Natural killer cell (primary cell): ENCODE measurements at regions not wholly inside any gene's neighbourhood (a gene's known extent, or its start where the extent isn't known, plus 50 kb on each side); places are given as distances from the start of the nearest gene placed in this dataset.

ENCODE experiments used
- ATAC-seq, 3 donors: fragments of 150-1000 bp in 2 of 3; fragments of 200-7000 bp in 1 of 3; cut with Tn5 transposase; 1 replicate in 1 of 3; 2 replicates in 2 of 3; pipeline ENCODE4 v1.10.0; 2021; ENCODE audit warnings: mild to moderate bottlenecking in 2 of 3, moderate library complexity in 2 of 3
- DNase-seq, 2 donors: peaks; one replicate each; pipeline versions ENCODE4 v3.0.0 to v3.0.0-alpha.2; 2013 to 2021; ENCODE audit warnings: mixed read lengths in 1 of 2
- H3K27ac ChIP-seq: one replicate; pipeline ENCODE4 v1.5.1; 2013; ENCODE audit warnings: mild to moderate bottlenecking, low read length
- H3K27me3 ChIP-seq: one replicate; pipeline ENCODE4 v1.6.1; 2013; ENCODE audit warnings: low read length; ENCODE audit not compliant: control insufficient read depth, insufficient read depth
- H3K36me3 ChIP-seq: one replicate; pipeline ENCODE4 v1.6.1; 2013; ENCODE audit warnings: low read length; ENCODE audit not compliant: control insufficient read depth, insufficient read depth
- H3K4me1 ChIP-seq: one replicate; pipeline ENCODE4 v1.6.1; 2013; ENCODE audit warnings: low read length; ENCODE audit not compliant: control insufficient read depth, insufficient read depth
- H3K4me3 ChIP-seq: one replicate; pipeline ENCODE4 v1.5.1; 2013; ENCODE audit warnings: low read length
- H3K9me3 ChIP-seq: one replicate; pipeline ENCODE4 v1.6.1; 2013; ENCODE audit warnings: low read length; ENCODE audit not compliant: control insufficient read depth, insufficient read depth
- H3K27ac Mint-ChIP-seq, 2 donors: one replicate each; pipeline ENCODE4 v1.8.0; 2022; ENCODE audit warnings: mild to moderate bottlenecking in 2 of 2, mixed read lengths in 2 of 2, moderate library complexity in 1 of 2
- H3K27me3 Mint-ChIP-seq, 2 donors: one replicate each; pipeline ENCODE4 v1.8.0; 2022; ENCODE audit warnings: low read depth in 2 of 2, mixed read lengths in 2 of 2
- H3K36me3 Mint-ChIP-seq: one replicate; pipeline ENCODE4 v1.8.0; 2022; ENCODE audit warnings: mixed read lengths
- H3K4me1 Mint-ChIP-seq, 2 donors: one replicate each; pipeline ENCODE4 v1.8.0; 2022; ENCODE audit warnings: mixed read lengths in 2 of 2
- H3K4me3 Mint-ChIP-seq: one replicate; pipeline ENCODE4 v1.8.0; 2022; ENCODE audit warnings: mild to moderate bottlenecking, moderate library complexity, mixed read lengths
- H3K9me3 Mint-ChIP-seq, 2 donors: one replicate each; pipeline ENCODE4 v1.8.0; 2022; ENCODE audit warnings: mixed read lengths in 2 of 2
- WGBS: methylation state at CpG from one replicate; pipeline ENCODE4 v1.1.7; 2013; ENCODE audit warnings: missing lambda C conversion rate; ENCODE audit not compliant: insufficient coverage; 5-methylcytosine and 5-hydroxymethylcytosine counted together
- intact Hi-C: fragments of 100-400 bp; cut with micrococcal nuclease; formaldehyde crosslinking; loops from one replicate; pipeline ENCODE4 v1.14.2; 2022
- TF ChIP-seq, protein P1 (sequence below): fragments of 200-600 bp; IDR thresholded peaks from one replicate; pipeline ENCODE4 v1.8.0; 2022; ENCODE audit warnings: antibody characterized with exemption

- no peaks in the 10 kb centered on the region for H3K4me1 Mint-ChIP-seq
- Histone ChIP-seq H3K27ac (no peak overlapping the region), H3K27me3 (no peaks in the 10 kb centered on the region), H3K36me3 (no peaks in the 10 kb centered on the region), H3K4me3 (no peak overlapping the region), H3K4me1 (no peaks in the 10 kb centered on the region), H3K9me3 (peaks cover 2% of the 10 kb centered on the region)
- no peaks in the 10 kb centered on the region for H3K36me3 Mint-ChIP-seq
- peaks cover 2% of the 10 kb centered on the region in 2 donors for H3K9me3 Mint-ChIP-seq
- no peaks in the 10 kb centered on the region for H3K27me3 Mint-ChIP-seq
- no peak for DNase-seq
- no peak for ATAC-seq
- TF ChIP-seq, protein P1, sequence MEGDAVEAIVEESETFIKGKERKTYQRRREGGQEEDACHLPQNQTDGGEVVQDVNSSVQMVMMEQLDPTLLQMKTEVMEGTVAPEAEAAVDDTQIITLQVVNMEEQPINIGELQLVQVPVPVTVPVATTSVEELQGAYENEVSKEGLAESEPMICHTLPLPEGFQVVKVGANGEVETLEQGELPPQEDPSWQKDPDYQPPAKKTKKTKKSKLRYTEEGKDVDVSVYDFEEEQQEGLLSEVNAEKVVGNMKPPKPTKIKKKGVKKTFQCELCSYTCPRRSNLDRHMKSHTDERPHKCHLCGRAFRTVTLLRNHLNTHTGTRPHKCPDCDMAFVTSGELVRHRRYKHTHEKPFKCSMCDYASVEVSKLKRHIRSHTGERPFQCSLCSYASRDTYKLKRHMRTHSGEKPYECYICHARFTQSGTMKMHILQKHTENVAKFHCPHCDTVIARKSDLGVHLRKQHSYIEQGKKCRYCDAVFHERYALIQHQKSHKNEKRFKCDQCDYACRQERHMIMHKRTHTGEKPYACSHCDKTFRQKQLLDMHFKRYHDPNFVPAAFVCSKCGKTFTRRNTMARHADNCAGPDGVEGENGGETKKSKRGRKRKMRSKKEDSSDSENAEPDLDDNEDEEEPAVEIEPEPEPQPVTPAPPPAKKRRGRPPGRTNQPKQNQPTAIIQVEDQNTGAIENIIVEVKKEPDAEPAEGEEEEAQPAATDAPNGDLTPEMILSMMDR: no peak
- intact Hi-C loops: no loop called here
- WGBS: 75% methylated on average over 1 of the region's 2 CpGs
- no peak overlapping the region for H3K27ac Mint-ChIP-seq
- H3K4me3 Mint-ChIP-seq: no peak overlapping the region
These were observed 249.1 kb upstream of the PROX1 start for GRCh38 chr1:213738658-213739057.

DNA sequence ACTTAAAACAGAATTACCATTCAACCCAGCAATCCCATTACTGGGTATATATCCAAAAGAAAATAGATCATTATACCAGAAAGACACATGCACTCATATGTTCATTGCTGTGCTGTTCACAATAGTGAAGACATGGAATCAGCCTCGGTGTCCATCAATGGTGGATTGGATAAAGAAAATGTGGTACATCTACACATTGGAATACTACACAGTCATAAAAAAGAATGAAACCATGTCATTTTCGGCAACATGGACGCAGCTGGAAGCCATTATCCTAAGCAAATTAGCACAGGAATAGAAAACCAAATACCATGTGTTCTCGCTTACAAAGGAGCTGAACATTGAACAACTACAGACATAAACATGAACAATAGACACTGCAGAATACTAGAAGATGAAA lies 244.8 kb upstream of the PROX1 start:
- no peaks in the 10 kb centered on the region for H3K4me1 Mint-ChIP-seq
- peaks cover 2% of the 10 kb centered on the region in 2 donors for H3K9me3 Mint-ChIP-seq
- no peaks in the 10 kb centered on the region for H3K36me3 ChIP-seq
- TF ChIP-seq, protein P1: no peak
- no peak overlapping the region for H3K27ac ChIP-seq
- H3K36me3 Mint-ChIP-seq: no peaks in the 10 kb centered on the region
- WGBS: 73% methylated on average over 3 of the region's 4 CpGs
- H3K4me3 ChIP-seq: no peak overlapping the region
- H3K4me3 Mint-ChIP-seq: no peak overlapping the region
- no peak overlapping the region for H3K27ac Mint-ChIP-seq
- no peaks in the 10 kb centered on the region for H3K9me3 ChIP-seq
- no peaks in the 10 kb centered on the region for H3K27me3 Mint-ChIP-seq
- DNase-seq (no peak), ATAC-seq (no peak)
- H3K4me1 ChIP-seq: no peaks in the 10 kb centered on the region
- no peaks in the 10 kb centered on the region for H3K27me3 ChIP-seq
- intact Hi-C loops: no loop called here

DNA sequence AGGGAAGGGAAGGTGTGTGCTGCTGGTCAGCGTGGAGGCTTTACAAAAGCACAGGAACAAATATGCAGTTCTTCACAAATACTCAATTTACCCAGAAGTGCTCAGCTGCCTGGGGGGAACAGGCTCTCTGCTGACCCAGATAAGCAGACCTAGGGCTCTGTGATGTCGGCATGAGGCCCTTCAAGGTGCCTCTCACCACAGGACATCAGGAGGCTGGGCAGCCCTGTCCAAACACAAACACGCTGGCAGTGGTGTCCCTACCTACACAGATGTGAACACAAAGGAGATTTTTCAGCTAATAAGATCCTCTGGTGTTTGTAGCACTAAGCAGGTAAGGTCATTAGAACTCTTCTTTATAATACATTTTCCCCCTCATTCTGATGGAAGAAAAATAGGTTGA lies 243.0 kb upstream of the PROX1 start:
- Mint-ChIP-seq H3K4me3 (no peak overlapping the region), H3K9me3 (peaks cover 2 to 4% of the 10 kb centered on the region in 2 donors), H3K4me1 (no peaks in the 10 kb centered on the region), H3K27ac (no peak overlapping the region), H3K27me3 (peaks cover 0 to 2% of the 10 kb centered on the region in 2 donors), H3K36me3 (no peaks in the 10 kb centered on the region)
- TF ChIP-seq, protein P1: no peak
- H3K36me3 ChIP-seq: no peaks in the 10 kb centered on the region
- no peaks in the 10 kb centered on the region for H3K4me1 ChIP-seq
- no peak for DNase-seq
- no peak for ATAC-seq
- H3K4me3 ChIP-seq: no peak overlapping the region
- no peak overlapping the region for H3K27ac ChIP-seq
- H3K9me3 ChIP-seq: no peaks in the 10 kb centered on the region
- intact Hi-C loops: no loop called here
- WGBS: 56% methylated on average over 2 of the region's 3 CpGs
- no peaks in the 10 kb centered on the region for H3K27me3 ChIP-seq

DNA sequence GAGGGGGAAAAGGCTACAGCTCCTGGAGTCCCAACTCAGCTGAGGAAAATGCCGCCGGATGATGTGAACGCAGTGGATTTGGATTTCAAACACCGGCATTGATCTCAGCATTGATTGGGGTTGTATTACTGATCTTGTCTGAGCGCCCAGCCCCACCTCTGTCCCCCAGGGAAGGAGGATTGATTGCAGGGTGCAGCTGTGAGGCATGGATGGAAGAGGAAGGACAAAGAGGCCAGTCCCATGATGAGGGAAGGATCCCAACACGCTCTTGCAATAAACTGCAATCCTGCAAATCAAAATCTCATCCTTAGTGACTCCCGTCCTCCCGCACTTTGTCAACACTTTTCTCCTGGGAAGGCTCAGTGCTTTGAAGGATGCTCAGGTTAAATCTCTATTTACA lies 242.3 kb upstream of the PROX1 start:
- Histone ChIP-seq H3K27ac (no peak overlapping the region), H3K4me3 (no peak overlapping the region), H3K4me1 (no peaks in the 10 kb centered on the region), H3K27me3 (no peaks in the 10 kb centered on the region), H3K9me3 (no peaks in the 10 kb centered on the region), H3K36me3 (no peaks in the 10 kb centered on the region)
- peaks cover 0 to 2% of the 10 kb centered on the region in 2 donors for H3K27me3 Mint-ChIP-seq
- 92% methylated on average over 8 of the region's 8 CpGs for WGBS
- intact Hi-C loops: no loop called here
- no peak overlapping the region for H3K27ac Mint-ChIP-seq
- ATAC-seq (no peak), DNase-seq (no peak)
- H3K36me3 Mint-ChIP-seq: no peaks in the 10 kb centered on the region
- H3K4me1 Mint-ChIP-seq: no peaks in the 10 kb centered on the region
- no peak overlapping the region for H3K4me3 Mint-ChIP-seq
- TF ChIP-seq, protein P1: no peak
- H3K9me3 Mint-ChIP-seq: peaks cover 2 to 4% of the 10 kb centered on the region in 2 donors
